Fibroblast of lung (primary cell): ENCODE measurements at regions not wholly inside any gene's neighbourhood (a gene's known extent, or its start where the extent isn't known, plus 50 kb on each side); places are given as distances from the start of the nearest gene placed in this dataset.

ENCODE experiments used
- DNase-seq, 2 donors: peaks; one replicate each; pipeline versions ENCODE4 v3.0.0 to v3.0.0-alpha.2; 2010; ENCODE audit warnings: low read depth in 2 of 2
- H2AFZ ChIP-seq: 2 replicates; pipeline ENCODE4 v1.5.1; 2012; ENCODE audit warnings: low read length, control low read depth, inconsistent platforms
- H3K27ac ChIP-seq: 2 replicates; pipeline ENCODE4 v1.5.1; 2011; ENCODE audit warnings: low read length, control low read depth; ENCODE audit not compliant: insufficient read depth
- H3K27me3 ChIP-seq: 2 replicates; pipeline ENCODE4 v1.5.1; 2011; ENCODE audit warnings: mild to moderate bottlenecking, low read length; ENCODE audit not compliant: control insufficient read depth, insufficient read depth
- H3K36me3 ChIP-seq: 2 replicates; pipeline ENCODE4 v1.5.1; 2011; ENCODE audit warnings: low read length; ENCODE audit not compliant: control insufficient read depth, insufficient read depth
- H3K4me1 ChIP-seq: 2 replicates; pipeline ENCODE4 v1.5.1; 2011; ENCODE audit warnings: low read length; ENCODE audit not compliant: control insufficient read depth, insufficient read depth; ENCODE audit errors: extremely low read depth
- H3K4me2 ChIP-seq: 2 replicates; pipeline ENCODE4 v1.5.1; 2011; ENCODE audit warnings: low read length, control low read depth; ENCODE audit not compliant: insufficient read depth; ENCODE audit errors: extremely low read depth
- H3K4me3 ChIP-seq, 4 experiments: fragments of 200-600 bp in 1 of 4; sonication (generic) in 1 of 4; replicated peaks in 1 of 4; 2 replicates each; pipeline ENCODE4 v1.5.1; 2011 to 2016; ENCODE audit warnings: low read length in 4 of 4, low read depth in 3 of 4, mild to moderate bottlenecking in 3 of 4, control low read depth in 2 of 4, inconsistent platforms in 1 of 4, mixed read lengths in 1 of 4; ENCODE audit not compliant: insufficient read depth in 1 of 4; ENCODE audit errors: control extremely low read depth in 1 of 4
- H3K79me2 ChIP-seq: 2 replicates; pipeline ENCODE4 v1.5.1; 2012; ENCODE audit warnings: mild to moderate bottlenecking, low read length, inconsistent platforms; ENCODE audit not compliant: control insufficient read depth, insufficient read depth
- H3K9ac ChIP-seq: 2 replicates; pipeline ENCODE4 v1.5.1; 2011; ENCODE audit warnings: mild to moderate bottlenecking, low read length, control low read depth; ENCODE audit not compliant: insufficient read depth
- H3K9me3 ChIP-seq: 2 replicates; pipeline ENCODE4 v1.5.1; 2012; ENCODE audit warnings: low read depth, low read length; ENCODE audit not compliant: control insufficient read depth, insufficient read depth
- H4K20me1 ChIP-seq: 2 replicates; pipeline ENCODE4 v1.5.1; 2011; ENCODE audit warnings: low read length; ENCODE audit not compliant: control insufficient read depth, insufficient read depth; ENCODE audit errors: extremely low read depth
- CTCF ChIP-seq, 2 donors: IDR thresholded peaks in 1 of 2; conservative IDR thresholded peaks in 1 of 2; 1 replicate in 1 of 2; 2 replicates in 1 of 2; pipeline ENCODE4 v1.5.1; 2011 to 2012; ENCODE audit warnings: low read length in 2 of 2, control low read depth in 1 of 2, inconsistent platforms in 1 of 2, low read depth in 1 of 2, mild to moderate bottlenecking in 1 of 2
- EZH2 ChIP-seq: IDR thresholded peaks from 2 replicates; pipeline ENCODE4 v1.5.1; 2012; ENCODE audit warnings: low read length, control low read depth, mild to moderate bottlenecking; ENCODE audit errors: missing control alignments

- H3K9ac ChIP-seq = no peak overlapping the region
- H2AFZ ChIP-seq = no peak overlapping the region
- H3K27me3 ChIP-seq = no peaks in the 10 kb centered on the region
- no peaks in the 10 kb centered on the region for H3K4me1 ChIP-seq
- DNase-seq = peak in 1 of 2 donors; percentile 11
- H3K9me3 ChIP-seq = no peaks in the 10 kb centered on the region
- no peaks in the 10 kb centered on the region for H4K20me1 ChIP-seq
- no peaks in the 10 kb centered on the region for H3K36me3 ChIP-seq
- H3K79me2 ChIP-seq = no peaks in the 10 kb centered on the region
- H3K27ac ChIP-seq = no peak overlapping the region
- no peak overlapping the region for H3K4me3 ChIP-seq
- H3K4me2 ChIP-seq = no peak overlapping the region
- TF ChIP-seq CTCF (conservative IDR thresholded peaks at IDR 0.05 in 1 of 2, IDR thresholded peaks at IDR 0.05 in 1 of 2; ENCODE audit: low read depth in 1 of 2, low read length in 2 of 2) (no peak), EZH2 (no peak)
These were observed 101.8 kb downstream of the SALL1 start for GRCh38 chr16:51049276-51049675.

- Histone ChIP-seq H3K4me1 (no peaks in the 10 kb centered on the region), H3K79me2 (no peaks in the 10 kb centered on the region), H4K20me1 (no peaks in the 10 kb centered on the region), H3K9ac (no peak overlapping the region), H3K36me3 (no peaks in the 10 kb centered on the region), H3K9me3 (no peaks in the 10 kb centered on the region), H3K4me3 (no peak overlapping the region), H3K27me3 (no peaks in the 10 kb centered on the region), H2AFZ (no peak overlapping the region), H3K27ac (no peak overlapping the region), H3K4me2 (no peak overlapping the region)
- TF ChIP-seq EZH2 (no peak), CTCF (conservative IDR thresholded peaks at IDR 0.05 in 1 of 2, IDR thresholded peaks at IDR 0.05 in 1 of 2; ENCODE audit: low read depth in 1 of 2, low read length in 2 of 2) (no peak)
- DNase-seq = peak in 1 of 2 donors; percentile 33
These were observed 102.5 kb downstream of the SALL1 start for GRCh38 chr16:51048544-51048943.

GRCh38 chr16:51045794-51046193, 105.3 kb downstream of the SALL1 start:
- H3K9ac ChIP-seq = no peak overlapping the region
- no peaks in the 10 kb centered on the region for H4K20me1 ChIP-seq
- no peaks in the 10 kb centered on the region for H3K79me2 ChIP-seq
- H3K36me3 ChIP-seq = no peaks in the 10 kb centered on the region
- H2AFZ ChIP-seq = no peak overlapping the region
- no peak for DNase-seq
- H3K4me3 ChIP-seq = no peak overlapping the region
- H3K27ac ChIP-seq = no peak overlapping the region
- H3K4me2 ChIP-seq = no peak overlapping the region
- TF ChIP-seq CTCF (conservative IDR thresholded peaks at IDR 0.05 in 1 of 2, IDR thresholded peaks at IDR 0.05 in 1 of 2; ENCODE audit: low read depth in 1 of 2, low read length in 2 of 2) (no peak), EZH2 (no peak)
- no peaks in the 10 kb centered on the region for H3K27me3 ChIP-seq
- H3K4me1 ChIP-seq = no peaks in the 10 kb centered on the region
- no peaks in the 10 kb centered on the region for H3K9me3 ChIP-seq
